Ishikawa (cell line): ENCODE measurements at regions not wholly inside any gene's neighbourhood (a gene's known extent, or its start where the extent isn't known, plus 50 kb on each side); places are given as distances from the start of the nearest gene placed in this dataset.

Experiments
- CEBPB ChIP-seq: IDR thresholded peaks from 2 replicates; pipeline ENCODE4 v1.6.1; 2012
- CREB1 ChIP-seq: IDR thresholded peaks from 2 replicates; pipeline ENCODE4 v1.6.1; 2012; ENCODE audit warnings: low read depth
- EGR1 ChIP-seq: IDR thresholded peaks from 2 replicates; pipeline ENCODE4 v1.6.1; 2012
- EP300 ChIP-seq: IDR thresholded peaks from 2 replicates; pipeline ENCODE4 v1.6.1; 2012; ENCODE audit warnings: borderline replicate concordance
- FOXM1 ChIP-seq: IDR thresholded peaks from 2 replicates; pipeline ENCODE4 v1.6.1; 2012; ENCODE audit warnings: low read depth, borderline replicate concordance
- NFIC ChIP-seq: IDR thresholded peaks from 2 replicates; pipeline ENCODE4 v1.6.1; 2012
- RAD21 ChIP-seq: IDR thresholded peaks from 2 replicates; pipeline ENCODE4 v1.6.1; 2012; ENCODE audit warnings: low read depth
- TAF1 ChIP-seq: IDR thresholded peaks from 2 replicates; pipeline ENCODE4 v1.6.1; 2012; ENCODE audit warnings: low read depth, mild to moderate bottlenecking
- TCF12 ChIP-seq: IDR thresholded peaks from 2 replicates; pipeline ENCODE4 v1.6.1; 2012; ENCODE audit warnings: low read depth
- TEAD4 ChIP-seq: IDR thresholded peaks from 2 replicates; pipeline ENCODE4 v1.6.1; 2012
- YY1 ChIP-seq: IDR thresholded peaks from 2 replicates; pipeline ENCODE4 v1.6.1; 2012; ENCODE audit warnings: low read depth
- TF ChIP-seq, protein P1 (sequence below): IDR thresholded peaks from 2 replicates; pipeline ENCODE4 v1.6.1; 2012

DNA sequence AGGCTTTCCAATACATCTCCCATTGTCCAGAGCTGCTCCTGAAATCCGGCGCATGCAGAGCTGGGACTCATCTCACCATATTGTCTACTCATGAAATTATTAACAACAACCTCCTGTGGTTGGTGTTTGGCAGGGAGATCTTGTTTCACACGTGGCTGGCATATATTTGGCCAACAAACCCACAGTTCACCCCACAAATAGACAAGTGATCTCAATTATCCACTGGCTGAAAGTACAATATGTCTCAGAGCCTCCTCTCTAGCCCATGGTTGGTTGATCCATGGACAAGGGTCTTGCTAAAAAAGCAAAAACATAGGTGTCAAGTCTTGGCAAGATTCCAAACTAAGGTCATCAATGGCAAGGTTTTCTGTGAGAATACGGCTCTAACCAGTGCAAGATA is 386.9 kb downstream of the ETS1 start:
- TF ChIP-seq EP300 (no peak), EGR1 (no peak), CREB1 (no peak), NFIC (no peak), TAF1 (no peak), TCF12 (no peak), RAD21 (no peak), YY1 (no peak), TEAD4 (no peak), CEBPB (no peak), FOXM1 (no peak)
- TF ChIP-seq, protein P1, sequence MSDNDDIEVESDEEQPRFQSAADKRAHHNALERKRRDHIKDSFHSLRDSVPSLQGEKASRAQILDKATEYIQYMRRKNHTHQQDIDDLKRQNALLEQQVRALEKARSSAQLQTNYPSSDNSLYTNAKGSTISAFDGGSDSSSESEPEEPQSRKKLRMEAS = no peak
